H9 (cell line): ENCODE measurements at regions not wholly inside any gene's neighbourhood (a gene's known extent, or its start where the extent isn't known, plus 50 kb on each side); places are given as distances from the start of the nearest gene placed in this dataset.

Experiments used
- DNase-seq: peaks from one replicate; pipeline ENCODE4 v3.0.0-alpha.2; 2017
- H2AFZ ChIP-seq: one replicate; pipeline ENCODE4 v1.6.1; 2013; ENCODE audit warnings: mild to moderate bottlenecking, low read length, control low read depth, moderate library complexity
- H2AK5ac ChIP-seq: 2 replicates; pipeline ENCODE4 v1.6.1; 2013; ENCODE audit warnings: low read length, control low read depth, mixed read lengths; ENCODE audit not compliant: insufficient read length
- H2BK120ac ChIP-seq: one replicate; pipeline ENCODE4 v1.6.1; 2013; ENCODE audit warnings: low read depth, mild to moderate bottlenecking, low read length, control low read depth, inconsistent platforms; ENCODE audit not compliant: poor library complexity, severe bottlenecking
- H2BK12ac ChIP-seq: 2 replicates; pipeline ENCODE4 v1.6.1; 2013; ENCODE audit warnings: low read length, control low read depth, mixed read lengths, low read depth; ENCODE audit not compliant: insufficient read length
- H2BK15ac ChIP-seq: 2 replicates; pipeline ENCODE4 v1.6.1; 2013; ENCODE audit warnings: low read depth, low read length, control low read depth
- H2BK20ac ChIP-seq: one replicate; pipeline ENCODE4 v1.6.1; 2013; ENCODE audit warnings: low read depth, mild to moderate bottlenecking, low read length, control low read depth, inconsistent platforms; ENCODE audit not compliant: poor library complexity, severe bottlenecking
- H2BK5ac ChIP-seq: 2 replicates; pipeline ENCODE4 v1.6.1; 2013; ENCODE audit warnings: low read length, control low read depth, mixed read lengths; ENCODE audit not compliant: insufficient read length
- H3K14ac ChIP-seq: 2 replicates; pipeline ENCODE4 v1.6.1; 2013; ENCODE audit warnings: low read length, control low read depth; ENCODE audit not compliant: insufficient read depth
- H3K18ac ChIP-seq: 2 replicates; pipeline ENCODE4 v1.6.1; 2013; ENCODE audit warnings: low read depth, mild to moderate bottlenecking, mixed read lengths, low read length, control low read depth; ENCODE audit not compliant: insufficient read length
- H3K23ac ChIP-seq: 2 replicates; pipeline ENCODE4 v1.6.1; 2013; ENCODE audit warnings: low read length, control low read depth, mixed read lengths, low read depth; ENCODE audit not compliant: insufficient read length
- H3K23me2 ChIP-seq: 2 replicates; pipeline ENCODE4 v1.6.1; 2013; ENCODE audit warnings: low read depth, mild to moderate bottlenecking, mixed read lengths, low read length, control low read depth; ENCODE audit not compliant: insufficient read length, poor library complexity, severe bottlenecking
- H3K27ac ChIP-seq: 2 replicates; pipeline ENCODE4 v1.5.1; 2013; ENCODE audit warnings: low read length, control low read depth, mixed read lengths, low read depth; ENCODE audit not compliant: insufficient read length
- H3K27me3 ChIP-seq: 2 replicates; pipeline ENCODE4 v1.6.1; 2013; ENCODE audit warnings: low read length, control low read depth, inconsistent platforms; ENCODE audit not compliant: insufficient read depth
- H3K4ac ChIP-seq: 2 replicates; pipeline ENCODE4 v1.6.1; 2013; ENCODE audit warnings: low read depth, mild to moderate bottlenecking, control low read depth, inconsistent platforms, low read length, moderate library complexity
- H3K4me1 ChIP-seq: 2 replicates; pipeline ENCODE4 v1.6.1; 2013; ENCODE audit warnings: low read length, control low read depth, inconsistent platforms; ENCODE audit not compliant: insufficient read depth
- H3K4me2 ChIP-seq: 2 replicates; pipeline ENCODE4 v1.6.1; 2013; ENCODE audit warnings: low read length, control low read depth, mixed read lengths; ENCODE audit not compliant: insufficient read length, insufficient read depth
- H3K56ac ChIP-seq: 2 replicates; pipeline ENCODE4 v1.6.1; 2013; ENCODE audit warnings: low read depth, mild to moderate bottlenecking, mixed read lengths, low read length, control low read depth; ENCODE audit not compliant: insufficient read length
- H3K79me1 ChIP-seq: 2 replicates; pipeline ENCODE4 v1.6.1; 2013; ENCODE audit warnings: low read depth, mild to moderate bottlenecking, moderate library complexity, low read length, control low read depth, inconsistent platforms; ENCODE audit not compliant: insufficient read depth, poor library complexity, severe bottlenecking
- H3K79me2 ChIP-seq: 2 replicates; pipeline ENCODE4 v1.6.1; 2013; ENCODE audit warnings: low read length, control low read depth, inconsistent platforms; ENCODE audit not compliant: insufficient read depth
- H3K9ac ChIP-seq: 2 replicates; pipeline ENCODE4 v1.6.1; 2013; ENCODE audit warnings: low read length, control low read depth, mixed read lengths; ENCODE audit not compliant: insufficient read length; ENCODE audit errors: extremely low read depth
- H3K9me3 ChIP-seq: one replicate; pipeline ENCODE4 v1.6.1; 2013; ENCODE audit warnings: low read depth, low read length, inconsistent platforms; ENCODE audit not compliant: control insufficient read depth
- H3T11ph ChIP-seq: one replicate; pipeline ENCODE4 v1.6.1; 2013; ENCODE audit warnings: mild to moderate bottlenecking, low read length, control low read depth, inconsistent platforms
- H4K20me1 ChIP-seq: one replicate; pipeline ENCODE4 v1.6.1; 2013; ENCODE audit not compliant: control insufficient read depth, insufficient read length, insufficient read depth
- H4K5ac ChIP-seq: 2 replicates; pipeline ENCODE4 v1.6.1; 2013; ENCODE audit warnings: low read depth, mild to moderate bottlenecking, mixed read lengths, low read length, control low read depth; ENCODE audit not compliant: insufficient read length
- H4K8ac ChIP-seq: replicated peaks from 2 replicates; pipeline ENCODE4 v1.6.1; 2013; ENCODE audit warnings: low read length, control low read depth, mixed read lengths, low read depth; ENCODE audit not compliant: insufficient read length
- H4K91ac ChIP-seq: 2 replicates; pipeline ENCODE4 v1.6.1; 2013; ENCODE audit warnings: low read depth, mild to moderate bottlenecking, moderate library complexity, mixed read lengths, low read length, control low read depth; ENCODE audit not compliant: insufficient read length
- H3K27ac Mint-ChIP-seq, 3 experiments: 2 replicates in 2 of 3; 3 replicates in 1 of 3; pipeline ENCODE4 v1.8.0; 2020 to 2021; ENCODE audit warnings: mixed read lengths in 3 of 3, mild to moderate bottlenecking in 1 of 3, moderate library complexity in 1 of 3
- H3K27me3 Mint-ChIP-seq: 2 replicates; pipeline ENCODE4 v1.8.0; 2021; ENCODE audit warnings: low read depth, mild to moderate bottlenecking, moderate library complexity, mixed read lengths
- H3K36me3 Mint-ChIP-seq, 3 experiments: 2 replicates in 2 of 3; 3 replicates in 1 of 3; pipeline ENCODE4 v1.8.0; 2020 to 2021; ENCODE audit warnings: low read depth in 3 of 3, mixed read lengths in 3 of 3; ENCODE audit not compliant: insufficient read depth in 1 of 3
- H3K4me1 Mint-ChIP-seq, 2 experiments: 2 replicates each; pipeline ENCODE4 v1.8.0; 2020; ENCODE audit warnings: mixed read lengths in 2 of 2
- H3K4me3 Mint-ChIP-seq, 2 experiments: 2 replicates in 1 of 2; 3 replicates in 1 of 2; pipeline ENCODE4 v1.8.0; 2020 to 2021; ENCODE audit warnings: mild to moderate bottlenecking in 2 of 2, mixed read lengths in 2 of 2, moderate library complexity in 1 of 2
- H3K9me3 Mint-ChIP-seq, 2 experiments: 2 replicates in 1 of 2; 3 replicates in 1 of 2; pipeline ENCODE4 v1.8.0; 2020; ENCODE audit warnings: mild to moderate bottlenecking in 2 of 2, mixed read lengths in 2 of 2, moderate library complexity in 1 of 2
- WGBS: extraction: QIAGEN DNeasy Blood & Tissue Kit; methylation state at CpG from one replicate; pipeline ENCODE4 v1.1.7; 2013; ENCODE audit warnings: missing lambda C conversion rate, low lambda C conversion rate, mixed read lengths; ENCODE audit not compliant: insufficient read length; ENCODE audit errors: extremely low coverage; 5-methylcytosine and 5-hydroxymethylcytosine counted together
- TF ChIP-seq, protein P1 (sequence below): fragments of 200-600 bp; sonication (generic); conservative IDR thresholded peaks from 3 replicates; pipeline ENCODE4 v1.8.0; 2021; ENCODE audit warnings: antibody characterized with exemption, mild to moderate bottlenecking

DNA sequence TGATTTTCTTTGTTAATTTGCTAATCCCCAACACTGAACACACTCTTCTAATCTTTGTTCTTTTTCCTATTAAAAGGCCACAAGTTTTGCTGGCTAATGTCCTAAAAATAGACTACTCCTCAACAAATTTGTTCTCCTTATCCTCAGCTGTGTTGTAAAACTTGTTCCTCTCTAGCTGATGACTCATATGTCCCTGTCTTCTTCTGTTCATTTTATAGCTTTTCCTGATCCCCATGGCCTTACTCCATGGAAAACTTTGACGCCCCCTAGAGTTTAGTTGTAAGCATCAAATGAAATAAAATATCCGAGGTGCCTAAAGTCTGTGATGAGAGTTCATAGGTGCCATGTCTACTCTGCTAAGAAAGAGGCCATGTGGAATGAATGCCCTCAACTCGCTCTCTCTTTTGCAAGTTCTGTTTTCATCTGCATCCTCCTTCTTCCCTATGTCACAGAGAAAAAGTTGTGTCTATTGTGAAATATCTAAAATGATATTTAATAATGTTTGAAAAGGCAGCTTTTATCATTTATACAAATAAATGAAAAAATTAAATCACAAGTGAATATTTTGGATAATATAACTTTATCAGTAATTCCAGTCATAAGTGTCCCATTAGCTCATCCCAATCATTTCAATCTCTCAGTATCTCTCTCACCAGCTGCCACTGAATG lies 237.9 kb downstream of the IPO8 start:
- Histone ChIP-seq H3K18ac (no peak overlapping the region), H2AK5ac (no peak overlapping the region), H2BK12ac (no peak overlapping the region), H3K9ac (no peak overlapping the region), H3K27ac (no peak overlapping the region), H3K4me1 (no peaks in the 10 kb centered on the region), H3K4me2 (no peak overlapping the region), H3K79me1 (no peaks in the 10 kb centered on the region), H2BK20ac (no peak overlapping the region), H3K9me3 (no peaks in the 10 kb centered on the region), H3K56ac (no peak overlapping the region), H4K91ac (no peak overlapping the region), H3K23me2 (no peaks in the 10 kb centered on the region), H4K20me1 (no peaks in the 10 kb centered on the region), H3K4ac (no peak overlapping the region), H2BK120ac (no peak overlapping the region), H3K27me3 (no peaks in the 10 kb centered on the region), H2BK5ac (no peak overlapping the region), H3K14ac (no peak overlapping the region), H2AFZ (no peak overlapping the region), H3K23ac (no peak overlapping the region), H4K8ac (no peak overlapping the region), H2BK15ac (no peak overlapping the region), H3T11ph (no peak overlapping the region), H4K5ac (no peak overlapping the region), H3K79me2 (no peaks in the 10 kb centered on the region)
- H3K4me1 Mint-ChIP-seq, result peaks cover 7 to 8% of the 10 kb centered on the region in 2 experiments
- TF ChIP-seq, protein P1, sequence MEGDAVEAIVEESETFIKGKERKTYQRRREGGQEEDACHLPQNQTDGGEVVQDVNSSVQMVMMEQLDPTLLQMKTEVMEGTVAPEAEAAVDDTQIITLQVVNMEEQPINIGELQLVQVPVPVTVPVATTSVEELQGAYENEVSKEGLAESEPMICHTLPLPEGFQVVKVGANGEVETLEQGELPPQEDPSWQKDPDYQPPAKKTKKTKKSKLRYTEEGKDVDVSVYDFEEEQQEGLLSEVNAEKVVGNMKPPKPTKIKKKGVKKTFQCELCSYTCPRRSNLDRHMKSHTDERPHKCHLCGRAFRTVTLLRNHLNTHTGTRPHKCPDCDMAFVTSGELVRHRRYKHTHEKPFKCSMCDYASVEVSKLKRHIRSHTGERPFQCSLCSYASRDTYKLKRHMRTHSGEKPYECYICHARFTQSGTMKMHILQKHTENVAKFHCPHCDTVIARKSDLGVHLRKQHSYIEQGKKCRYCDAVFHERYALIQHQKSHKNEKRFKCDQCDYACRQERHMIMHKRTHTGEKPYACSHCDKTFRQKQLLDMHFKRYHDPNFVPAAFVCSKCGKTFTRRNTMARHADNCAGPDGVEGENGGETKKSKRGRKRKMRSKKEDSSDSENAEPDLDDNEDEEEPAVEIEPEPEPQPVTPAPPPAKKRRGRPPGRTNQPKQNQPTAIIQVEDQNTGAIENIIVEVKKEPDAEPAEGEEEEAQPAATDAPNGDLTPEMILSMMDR, result peak; percentile 65
- WGBS, result no CpG with 5 or more reads among the region's 3 CpGs
- DNase-seq, result no peak
- no peaks in the 10 kb centered on the region for H3K27me3 Mint-ChIP-seq
- H3K4me3 Mint-ChIP-seq, result no peak overlapping the region
- no peaks in the 10 kb centered on the region; a peak in 1 of 7 replicates for H3K36me3 Mint-ChIP-seq
- no peak overlapping the region for H3K27ac Mint-ChIP-seq
- no peaks in the 10 kb centered on the region; a peak in 1 of 5 replicates for H3K9me3 Mint-ChIP-seq
